HEK293T (cell line): ENCODE measurements at regions not wholly inside any gene's neighbourhood (a gene's known extent, or its start where the extent isn't known, plus 50 kb on each side); places are given as distances from the start of the nearest gene placed in this dataset.

Experiments used
- FOXA1 ChIP-seq: fragments of 450-650 bp; IDR thresholded peaks from 2 replicates; pipeline ENCODE4 v1.6.1; 2016; ENCODE audit warnings: mild to moderate bottlenecking
- ZNF384 ChIP-seq: fragments of 450-650 bp; IDR thresholded peaks from 2 replicates; pipeline ENCODE4 v1.6.1; 2016

DNA sequence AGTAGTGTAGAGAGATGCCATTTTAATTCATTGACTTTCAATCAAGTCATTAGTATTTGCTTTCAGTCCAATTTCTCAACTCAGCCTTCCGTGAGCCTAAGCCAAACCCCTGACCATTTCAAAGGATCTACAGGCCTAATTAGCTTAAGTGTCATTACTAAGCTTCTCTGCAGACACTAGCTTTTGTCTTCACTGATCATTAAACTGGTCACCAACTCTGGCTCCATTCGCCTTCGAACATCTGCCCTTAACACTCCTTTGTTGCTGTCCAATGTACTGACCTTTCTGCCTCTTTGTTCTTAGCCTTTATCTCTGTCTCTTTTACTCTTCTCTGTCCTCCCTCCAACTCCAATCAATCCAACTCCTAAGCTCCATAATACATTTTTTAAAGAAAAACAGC is 299.3 kb downstream of the DIRAS2 start:
- TF ChIP-seq FOXA1, result no peak
- TF ChIP-seq ZNF384, result no peak
